Lower lobe of right lung (tissue), 2 donors: ENCODE measurements at regions not wholly inside any gene's neighbourhood (a gene's known extent, or its start where the extent isn't known, plus 50 kb on each side); places are given as distances from the start of the nearest gene placed in this dataset.

Experiments
- ATAC-seq, 2 donors: fragments of 200-7000 bp; cut with Tn5 transposase; one replicate each; pipeline ENCODE4 v1.9.1; 2020 to 2022; ENCODE audit warnings: mild to moderate bottlenecking in 2 of 2, moderate library complexity in 2 of 2
- DNase-seq: peaks from one replicate; pipeline ENCODE4 v3.0.0-alpha.2; 2020
- H3K27ac ChIP-seq: fragments of 200-600 bp; one replicate; pipeline ENCODE4 v1.8.0; 2022
- H3K27me3 ChIP-seq: fragments of 200-600 bp; one replicate; pipeline ENCODE4 v1.8.0; 2022; ENCODE audit warnings: low read depth
- H3K36me3 ChIP-seq: fragments of 200-600 bp; one replicate; pipeline ENCODE4 v1.8.0; 2022; ENCODE audit warnings: mild to moderate bottlenecking
- H3K4me1 ChIP-seq: fragments of 200-600 bp; one replicate; pipeline ENCODE4 v1.8.0; 2022
- H3K4me3 ChIP-seq: fragments of 200-600 bp; one replicate; pipeline ENCODE4 v1.8.0; 2022; ENCODE audit warnings: mild to moderate bottlenecking
- H3K9me3 ChIP-seq: fragments of 200-600 bp; one replicate; pipeline ENCODE4 v1.8.0; 2022
- CTCF ChIP-seq: fragments of 200-600 bp; IDR thresholded peaks from one replicate; pipeline ENCODE4 v1.8.0; 2022; ENCODE audit warnings: antibody characterized with exemption, mild to moderate bottlenecking
- intact Hi-C: fragments of 100-400 bp; cut with DNase I; formaldehyde crosslinking; loops from one replicate; pipeline ENCODE4 v1.11.0; 2022
- donor health status: DM: no; HTN: yes; CAD: no; lungs with severe emphysema.

- ATAC-seq = no peak
- no peak for TF ChIP-seq CTCF
- intact Hi-C loops = no loop called here
- Histone ChIP-seq H3K36me3 (no peaks in the 10 kb centered on the region), H3K27me3 (peaks cover 10% of the 10 kb centered on the region), H3K4me1 (no peaks in the 10 kb centered on the region), H3K4me3 (no peak overlapping the region), H3K27ac (no peak overlapping the region), H3K9me3 (peaks cover 6% of the 10 kb centered on the region)
- DNase-seq = no peak
These were observed 338.6 kb downstream of the AACS start for GRCh38 chr12:125403843-125404242.

- intact Hi-C loops = no loop called here
- ATAC-seq = no peak
- no peak overlapping the region for H3K27ac ChIP-seq
- peaks cover 10% of the 10 kb centered on the region for H3K27me3 ChIP-seq
- peaks cover 6% of the 10 kb centered on the region for H3K9me3 ChIP-seq
- no peak for TF ChIP-seq CTCF
- no peak for DNase-seq
- H3K4me1 ChIP-seq = no peaks in the 10 kb centered on the region
- no peaks in the 10 kb centered on the region for H3K36me3 ChIP-seq
- H3K4me3 ChIP-seq = no peak overlapping the region
These were observed 340.9 kb downstream of the AACS start for GRCh38 chr12:125406131-125406530.

- no peaks in the 10 kb centered on the region for H3K36me3 ChIP-seq
- no peaks in the 10 kb centered on the region for H3K4me1 ChIP-seq
- H3K27ac ChIP-seq = no peak overlapping the region
- intact Hi-C loops = no loop called here
- DNase-seq (no peak), ATAC-seq (no peak)
- no peak overlapping the region for H3K4me3 ChIP-seq
- H3K27me3 ChIP-seq = peaks cover 7% of the 10 kb centered on the region
- H3K9me3 ChIP-seq = no peaks in the 10 kb centered on the region
- no peak for TF ChIP-seq CTCF
These were observed 343.5 kb downstream of the AACS start for GRCh38 chr12:125408718-125409117.

GRCh38 chr12:125412506-125412905 lies 347.3 kb downstream of the AACS start:
- Histone ChIP-seq H3K36me3 (no peaks in the 10 kb centered on the region), H3K4me1 (no peaks in the 10 kb centered on the region), H3K27me3 (no peaks in the 10 kb centered on the region), H3K4me3 (no peak overlapping the region), H3K9me3 (no peaks in the 10 kb centered on the region), H3K27ac (no peak overlapping the region)
- no peak for ATAC-seq
- no peak for DNase-seq
- no peak for TF ChIP-seq CTCF
- intact Hi-C loops = no loop called here

GRCh38 chr12:125417446-125417845 lies 352.2 kb downstream of the AACS start:
- H3K4me1 ChIP-seq = no peaks in the 10 kb centered on the region
- ATAC-seq (no peak), DNase-seq (no peak)
- intact Hi-C loops = no loop called here
- no peaks in the 10 kb centered on the region for H3K27me3 ChIP-seq
- no peak overlapping the region for H3K27ac ChIP-seq
- H3K36me3 ChIP-seq = no peaks in the 10 kb centered on the region
- H3K4me3 ChIP-seq = no peak overlapping the region
- H3K9me3 ChIP-seq = peaks cover 8% of the 10 kb centered on the region
- no peak for TF ChIP-seq CTCF
